Epidermal melanocyte (primary cell): ENCODE measurements at regions not wholly inside any gene's neighbourhood (a gene's known extent, or its start where the extent isn't known, plus 50 kb on each side); places are given as distances from the start of the nearest gene placed in this dataset.
"Not testable (repeated sequence)": the region's sequence is repeated elsewhere in the genome, so short reads cannot be mapped to it uniquely, and the experiment has no call there.

Experiments used
- DNase-seq: peaks from one replicate; pipeline ENCODE4 v3.0.0; 2011; ENCODE audit warnings: low spot score; ENCODE audit not compliant: insufficient read length

DNA sequence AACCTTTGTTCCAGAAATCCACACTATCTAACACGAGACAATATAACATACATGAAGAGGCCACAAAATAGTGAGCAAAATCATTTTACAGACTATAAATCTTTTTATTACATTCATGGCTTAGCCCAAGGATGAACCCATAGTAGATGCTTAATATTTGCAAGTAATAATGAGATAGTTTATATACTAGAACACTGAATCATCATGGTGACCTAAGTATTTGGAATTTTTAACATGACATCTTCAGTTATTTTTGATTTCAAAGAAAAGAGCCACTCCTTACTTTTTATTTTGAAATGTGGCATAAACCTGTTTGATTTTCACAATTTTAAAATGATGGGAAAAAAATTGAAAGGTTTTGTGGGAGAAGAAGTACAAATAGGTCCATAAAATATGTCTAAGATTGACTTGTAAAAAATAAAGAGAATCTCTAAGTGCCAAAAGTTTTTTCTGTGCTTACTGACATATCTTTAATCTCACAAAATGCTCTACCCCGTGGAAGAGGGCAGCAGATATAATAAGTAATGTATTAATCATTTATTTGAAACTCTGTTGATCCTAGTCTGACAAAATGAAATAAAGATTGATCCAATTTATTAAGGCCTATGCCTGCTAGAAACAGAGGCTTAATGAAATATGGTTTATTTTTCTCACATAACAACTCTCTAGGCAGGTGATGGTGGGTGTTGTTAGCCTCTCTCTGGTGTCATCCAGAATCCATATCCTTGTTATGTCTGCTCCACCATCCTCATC is 224.5 kb upstream of the CENPE start:
- DNase-seq = no peak

DNA sequence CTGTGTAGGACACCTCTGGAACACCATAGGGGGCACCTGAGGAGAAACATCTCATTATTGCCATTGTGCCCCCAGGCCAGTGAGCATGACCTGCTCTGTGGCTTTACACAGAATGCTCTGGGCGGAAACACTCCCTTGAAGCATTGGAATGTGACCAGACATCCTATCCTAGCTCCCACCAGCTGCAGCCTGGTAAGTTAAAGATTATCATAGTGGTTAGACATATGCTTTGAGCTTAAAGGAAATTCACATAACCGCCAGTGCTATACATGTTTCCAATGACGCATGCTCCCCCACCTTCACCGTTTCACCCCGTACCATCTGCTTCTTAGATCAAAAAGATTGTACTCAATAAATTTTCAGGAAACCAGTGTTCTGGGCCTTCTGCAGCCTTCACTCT is 217.7 kb upstream of the CENPE start:
- no peak for DNase-seq

DNA sequence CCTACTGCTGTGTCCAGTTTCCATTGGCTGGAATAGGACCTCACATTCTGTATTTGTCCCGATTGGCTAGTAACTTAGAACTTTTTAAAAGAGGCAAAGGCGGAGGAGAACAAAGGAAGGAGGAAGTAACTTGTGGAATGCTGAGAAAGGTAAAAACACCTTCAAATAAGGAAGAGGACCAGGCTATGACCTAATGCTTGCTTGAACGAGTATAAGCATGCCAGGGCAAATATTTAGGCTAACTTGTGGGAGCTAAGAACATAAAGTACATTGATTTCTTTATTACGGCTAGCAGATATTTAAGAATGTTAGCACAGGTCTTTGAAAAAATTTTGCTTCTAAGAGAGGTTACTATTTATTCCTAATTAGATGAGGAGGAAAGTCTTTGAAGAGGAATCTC is 214.5 kb upstream of the CENPE start:
- not testable (repeated sequence) for DNase-seq

DNA sequence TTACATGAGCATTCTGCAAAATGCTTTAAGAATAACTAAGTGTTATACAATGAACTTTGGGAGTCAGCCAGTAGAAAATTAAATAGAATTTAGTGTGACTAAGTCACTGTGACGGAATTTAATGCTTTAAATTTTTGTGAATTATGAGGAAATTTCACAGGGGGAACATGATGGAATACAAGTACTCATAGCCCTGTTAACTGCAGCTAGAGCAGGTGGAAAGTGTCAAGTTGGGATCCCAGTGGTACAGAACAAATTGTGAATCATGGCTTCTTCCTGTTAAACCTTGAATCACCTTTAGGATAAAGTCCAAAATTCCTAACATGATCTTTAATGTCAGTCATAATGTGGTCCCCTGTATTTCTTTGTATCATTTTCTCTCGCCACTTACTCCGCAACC is 212.2 kb upstream of the CENPE start:
- no peak for DNase-seq

DNA sequence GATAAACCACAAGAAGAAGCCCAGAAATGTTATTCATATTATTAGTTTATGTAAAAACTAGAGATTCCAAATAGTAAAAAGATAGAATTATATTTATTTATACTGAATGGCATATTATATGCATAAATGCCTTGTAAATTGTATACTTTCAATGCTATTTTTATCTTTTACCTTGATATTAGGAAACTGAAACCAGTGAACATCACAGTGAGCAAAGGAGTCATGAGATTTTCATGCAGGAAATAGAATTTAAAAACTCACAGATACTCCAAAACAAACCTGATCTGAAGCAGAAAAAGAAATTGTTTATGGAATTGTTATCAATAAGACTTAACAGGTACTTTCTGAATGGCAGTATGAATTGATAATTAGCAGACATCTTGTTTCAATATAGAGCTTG is 207.3 kb upstream of the CENPE start:
- no peak for DNase-seq

DNA sequence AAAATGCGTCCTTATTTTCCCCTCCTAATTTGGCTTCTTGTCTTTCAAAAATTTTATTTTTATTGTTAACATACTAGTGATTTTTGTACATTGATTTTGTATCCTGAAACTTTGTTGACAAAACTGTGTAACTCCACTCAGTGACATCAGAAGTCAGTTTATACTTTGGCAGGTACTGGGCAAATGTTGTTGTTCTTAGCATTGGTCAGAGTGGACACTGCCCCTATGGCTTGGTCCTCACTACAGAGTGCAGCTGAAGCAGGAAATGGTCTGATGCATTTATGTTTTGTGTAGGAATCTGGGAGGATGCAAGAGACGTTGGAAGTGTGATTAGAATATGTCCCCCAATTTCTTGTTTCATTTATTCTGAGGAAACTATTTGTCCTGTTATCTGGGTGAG is 205.5 kb upstream of the CENPE start:
- DNase-seq = no peak

DNA sequence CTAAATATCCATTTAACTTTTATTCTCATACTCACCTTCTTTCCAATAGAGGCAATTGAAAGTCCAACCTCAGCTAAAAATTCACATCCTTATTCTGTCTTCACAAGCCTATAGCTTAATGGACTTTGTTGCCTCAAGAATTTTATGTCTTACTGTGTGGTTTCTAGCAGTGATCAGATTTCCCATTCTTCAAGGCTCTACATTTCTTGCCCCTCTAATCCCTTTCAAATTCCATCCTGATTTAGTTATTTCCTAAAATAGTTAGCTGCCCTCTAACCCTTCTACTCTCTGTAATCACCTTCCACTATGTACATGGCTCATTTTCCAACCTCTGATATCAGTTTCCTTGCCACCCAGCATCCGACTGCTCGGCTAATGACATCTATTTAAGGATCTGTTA is 204.1 kb upstream of the CENPE start:
- no peak for DNase-seq

DNA sequence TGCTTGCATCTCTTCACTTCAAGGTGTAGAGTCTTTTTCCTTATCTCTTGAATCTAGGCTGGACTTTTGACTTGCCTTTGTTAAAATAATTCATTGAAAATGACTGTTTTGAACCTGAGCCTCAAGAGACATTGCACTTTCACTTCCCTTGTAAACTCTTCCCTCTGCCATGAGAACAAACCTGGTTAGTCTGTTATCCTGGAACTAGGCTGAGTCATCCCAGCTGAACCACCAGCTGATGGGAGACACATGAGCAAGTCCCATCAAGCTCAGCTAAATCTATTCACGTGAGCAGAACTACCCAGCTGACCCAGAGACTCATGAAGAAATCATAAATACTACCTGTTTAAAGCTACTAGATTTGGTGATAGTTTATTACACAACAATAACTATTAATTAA is 202.3 kb upstream of the CENPE start:
- no peak for DNase-seq

DNA sequence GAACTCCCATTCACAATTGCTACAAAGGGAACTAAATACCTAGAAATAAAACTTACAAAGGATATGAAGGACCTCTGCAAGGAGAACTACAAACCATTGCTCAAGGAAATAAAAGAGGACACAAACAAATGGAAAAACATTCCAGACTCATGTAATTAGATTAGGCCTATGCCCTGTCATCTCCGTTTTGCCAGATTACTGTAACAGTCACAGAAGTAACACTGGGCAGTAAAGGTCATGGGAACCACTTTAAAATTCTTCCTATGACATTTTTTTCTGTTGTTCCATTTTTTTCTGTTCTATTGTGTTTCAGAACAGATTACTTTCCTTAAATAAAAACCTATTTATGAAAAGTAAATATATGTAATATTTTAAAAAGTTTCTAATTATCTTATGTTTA is 199.4 kb upstream of the CENPE start:
- DNase-seq = no peak

DNA sequence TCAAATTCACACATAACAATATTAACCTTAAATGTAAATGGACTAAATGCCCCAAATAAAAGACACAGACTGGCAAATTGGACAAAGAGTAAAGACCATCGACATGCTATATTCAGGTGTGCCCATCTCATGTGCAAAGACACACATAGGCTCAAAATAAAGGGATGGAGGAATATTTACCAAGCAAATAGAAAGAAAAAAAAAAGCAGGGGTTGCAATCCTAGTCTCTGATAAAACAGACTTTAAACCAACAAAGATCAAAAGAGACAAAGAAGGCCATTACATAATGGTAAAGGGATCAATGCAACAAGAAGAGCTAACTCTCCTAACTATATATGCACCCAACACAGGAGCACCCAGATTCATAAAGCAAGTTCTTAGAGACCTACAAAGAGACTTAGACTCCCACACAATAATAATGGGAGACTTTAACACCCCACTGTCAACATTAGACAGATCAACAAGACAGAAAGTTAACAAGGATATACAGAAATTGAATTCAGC is 189.4 kb upstream of the CENPE start:
- DNase-seq = not testable (repeated sequence)

DNA sequence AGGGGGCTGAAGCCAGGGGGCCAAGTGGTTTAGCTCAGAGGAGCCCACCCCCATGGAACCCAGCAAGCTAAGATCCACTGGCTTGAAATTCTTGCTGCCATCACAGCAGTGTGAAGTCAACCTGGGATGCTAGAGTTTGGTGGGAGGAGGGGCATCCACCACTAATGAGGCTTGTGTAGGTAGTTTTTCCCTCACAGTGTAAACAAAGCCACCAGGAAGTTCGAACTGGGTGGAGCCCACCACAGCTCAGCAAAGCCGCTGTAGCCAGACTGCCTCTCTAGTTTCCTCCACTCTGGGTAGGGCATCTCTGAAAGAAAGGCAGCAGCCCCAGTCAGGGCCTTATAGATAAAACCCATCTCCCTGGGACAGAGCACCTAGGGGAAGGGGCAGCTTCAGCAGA is 187.4 kb upstream of the CENPE start:
- not testable (repeated sequence) for DNase-seq

DNA sequence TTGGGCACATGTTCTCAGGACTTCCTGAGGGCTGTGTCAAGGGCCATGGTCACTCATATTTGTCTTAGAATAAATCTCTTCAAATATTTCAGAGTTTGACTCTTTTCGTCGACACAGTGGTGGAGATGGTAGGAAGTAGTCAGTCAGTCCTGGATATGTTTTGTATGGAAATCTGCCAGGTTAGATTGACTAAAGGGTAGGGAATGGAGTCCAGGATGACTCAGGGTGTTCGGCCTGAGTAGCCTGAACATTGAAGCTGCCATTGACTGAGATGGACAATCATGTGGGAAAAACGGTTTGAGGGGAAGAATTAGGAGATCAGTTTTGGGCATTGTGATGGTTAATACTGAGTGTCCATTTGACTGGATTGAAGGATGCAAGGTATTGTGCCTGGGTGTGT is 177.1 kb upstream of the CENPE start:
- no peak for DNase-seq

DNA sequence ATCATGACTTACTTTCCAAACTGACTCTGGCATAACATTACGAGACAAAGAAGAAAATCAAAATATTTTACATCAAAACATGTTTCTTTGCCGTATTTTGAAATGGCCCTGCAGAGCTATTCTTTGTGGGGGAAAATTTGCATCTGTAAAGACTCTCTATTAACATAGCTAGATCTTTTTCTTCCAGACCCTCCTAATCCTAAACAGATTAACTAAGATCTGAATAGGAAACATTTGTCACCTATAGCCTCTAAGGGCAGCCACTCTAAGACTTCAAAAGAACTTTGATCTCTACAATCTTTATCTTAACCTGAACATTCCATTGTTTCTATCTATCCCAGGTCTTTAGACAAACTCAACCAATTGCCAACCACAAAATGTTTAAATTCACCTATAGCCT is 176.6 kb upstream of the CENPE start:
- no peak for DNase-seq

DNA sequence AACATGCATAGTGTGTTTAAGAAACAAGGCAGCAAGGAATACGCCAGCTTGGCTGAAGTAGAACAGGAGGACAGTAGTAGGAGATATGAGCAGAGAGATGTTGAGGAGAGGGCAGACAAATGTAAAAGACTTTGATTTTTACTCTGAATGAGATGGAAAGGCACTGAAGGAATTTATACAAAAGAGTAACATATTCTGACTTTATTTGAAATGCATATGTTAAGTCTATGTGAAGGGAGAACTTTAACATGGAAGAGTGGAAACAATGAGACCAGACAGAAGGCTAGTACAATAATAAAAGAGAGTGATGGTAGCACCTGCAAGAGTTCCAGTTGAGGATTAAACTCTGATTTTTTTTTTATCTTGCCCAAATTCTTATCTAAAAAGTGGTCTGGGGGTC is 176.2 kb upstream of the CENPE start:
- no peak for DNase-seq

DNA sequence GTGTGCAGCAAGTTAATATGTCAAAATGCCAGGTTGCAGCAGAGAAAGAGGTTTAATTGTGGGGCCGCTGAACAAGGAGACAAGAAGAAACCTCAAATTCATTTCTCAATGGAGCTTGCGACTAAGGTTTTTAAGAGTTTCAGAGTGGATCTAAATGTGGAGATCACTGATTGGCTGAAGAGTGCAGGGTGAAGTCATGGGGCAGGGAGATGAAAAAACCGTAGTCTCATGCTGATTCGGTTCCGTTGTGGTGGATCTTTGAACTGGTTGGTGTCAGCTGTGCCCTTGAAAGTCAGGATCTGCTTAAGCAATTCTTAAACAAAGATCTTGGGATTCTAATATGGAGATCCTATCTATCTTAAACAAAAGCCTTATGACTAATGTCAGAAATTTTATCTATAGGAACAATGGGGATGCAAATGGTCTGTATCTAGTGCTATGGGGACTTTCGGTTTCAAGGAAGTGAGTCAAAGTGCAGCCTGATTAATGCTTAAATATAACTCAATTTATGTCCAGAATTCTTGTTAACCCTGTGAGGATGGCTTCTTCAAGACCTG is 173.9 kb upstream of the CENPE start:
- DNase-seq = no peak

DNA sequence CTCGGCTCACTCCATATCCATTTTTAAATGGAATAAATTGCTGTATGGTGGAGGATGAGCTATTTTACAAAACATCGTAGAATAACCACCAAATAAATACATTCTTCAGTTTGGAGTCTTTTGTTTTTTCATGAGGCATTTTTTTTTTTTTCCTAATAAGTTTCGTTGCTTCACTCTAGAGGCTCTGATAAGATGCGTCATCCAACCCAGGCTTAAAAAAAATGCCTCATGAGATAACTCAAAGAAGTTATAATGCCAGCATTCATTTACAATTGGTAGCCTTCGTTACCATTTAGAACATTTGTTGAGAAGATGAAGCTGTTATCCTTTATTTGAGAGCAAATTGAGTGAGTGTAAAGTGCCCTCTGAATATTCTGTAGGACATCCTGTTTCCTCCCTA is 172.2 kb upstream of the CENPE start:
- DNase-seq = no peak

DNA sequence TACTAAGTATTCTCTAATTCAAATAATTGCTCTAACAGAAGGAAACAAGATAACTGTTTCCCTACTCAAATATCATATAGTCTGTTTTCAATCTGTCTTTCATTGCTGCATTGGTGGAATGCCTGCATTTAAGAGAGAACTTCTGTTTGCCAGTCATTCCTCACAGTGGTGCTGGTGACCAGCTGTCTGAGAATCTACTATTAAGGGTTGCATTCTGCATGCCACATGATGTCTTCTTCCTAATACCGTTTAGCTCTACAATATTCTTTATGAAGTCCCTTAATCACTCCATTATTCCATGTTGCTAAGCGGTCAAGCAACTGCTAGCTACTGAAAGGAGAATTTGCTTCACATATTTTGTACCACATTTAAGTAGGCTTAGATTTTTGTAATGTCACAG is 167.1 kb upstream of the CENPE start:
- DNase-seq = no peak

DNA sequence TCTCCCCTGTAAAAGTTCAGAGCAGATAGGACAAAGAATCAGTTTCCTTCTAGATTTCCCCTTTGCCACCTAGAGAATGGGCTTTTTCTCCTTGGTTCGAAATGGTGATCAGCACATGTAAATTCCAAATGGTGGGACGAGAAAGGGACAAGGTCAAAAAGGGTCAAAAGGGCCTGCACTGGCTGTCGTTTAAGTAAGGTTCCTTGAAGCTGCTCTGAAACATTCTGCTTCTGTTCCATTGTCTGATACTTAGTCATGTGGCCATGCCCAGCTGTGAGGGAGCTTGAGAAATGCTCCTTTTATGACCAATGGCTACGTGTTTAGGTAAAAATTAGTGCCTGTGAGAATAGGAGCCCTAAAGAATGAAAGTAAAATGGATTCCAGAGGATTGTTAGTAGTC is 165.9 kb upstream of the CENPE start:
- DNase-seq = no peak

DNA sequence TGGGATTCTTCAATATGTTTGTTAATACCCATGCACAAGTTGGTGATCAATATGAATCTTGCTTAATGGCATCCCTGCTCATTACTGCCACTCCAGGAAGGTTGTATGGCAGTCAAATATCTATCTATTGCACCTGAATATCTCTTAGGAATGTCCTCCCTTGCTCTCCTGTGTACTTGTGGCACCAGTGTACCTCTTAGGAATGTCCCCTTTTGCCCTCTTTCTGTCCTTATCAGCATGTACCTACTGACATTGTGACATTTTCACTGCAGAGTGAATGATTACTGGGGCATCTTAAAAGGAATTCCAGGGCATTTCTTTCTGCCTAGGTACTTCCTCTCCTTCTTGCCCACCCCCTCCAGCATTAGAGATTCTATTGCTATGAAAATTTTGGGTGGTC is 163.8 kb upstream of the CENPE start:
- no peak for DNase-seq

DNA sequence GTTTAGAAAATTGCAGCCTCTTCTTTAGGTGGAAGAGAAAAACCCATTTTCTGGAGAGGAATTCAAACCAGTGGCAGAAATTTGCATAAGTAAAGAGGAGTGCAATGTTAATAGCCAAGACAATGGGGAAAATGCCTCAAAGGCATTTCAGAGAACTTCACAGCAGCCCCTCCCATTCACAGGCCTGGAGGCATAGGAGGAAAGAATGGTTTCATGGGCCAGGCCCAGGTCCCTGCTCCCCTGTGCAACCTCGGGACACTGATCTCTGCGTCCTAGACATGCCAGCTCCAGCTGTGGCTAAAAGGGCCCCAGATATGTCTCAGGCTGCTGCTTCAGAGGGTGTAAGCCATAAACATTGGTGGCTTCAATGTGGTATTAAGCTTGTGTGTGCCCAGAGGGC is 161.8 kb upstream of the CENPE start:
- no peak for DNase-seq

DNA sequence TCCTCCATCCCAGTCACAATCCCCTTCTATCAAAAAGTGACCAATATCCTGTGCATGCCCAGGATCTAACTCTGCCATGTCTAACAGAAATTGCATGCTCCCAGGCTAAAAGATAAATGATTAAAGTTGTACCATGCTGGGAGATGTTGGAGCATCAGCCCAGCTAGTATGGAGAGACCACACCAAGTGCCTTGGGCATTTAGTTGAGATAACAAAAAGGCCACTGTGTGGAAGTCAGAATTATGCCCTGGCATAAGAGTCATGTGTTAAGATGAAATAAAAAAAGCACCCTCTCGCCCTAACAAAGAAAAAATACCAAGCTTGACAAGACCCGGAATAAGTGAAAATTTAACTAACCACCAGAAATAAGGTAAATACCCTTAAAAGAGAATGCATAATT is 155.9 kb upstream of the CENPE start:
- DNase-seq = peak; percentile 66

DNA sequence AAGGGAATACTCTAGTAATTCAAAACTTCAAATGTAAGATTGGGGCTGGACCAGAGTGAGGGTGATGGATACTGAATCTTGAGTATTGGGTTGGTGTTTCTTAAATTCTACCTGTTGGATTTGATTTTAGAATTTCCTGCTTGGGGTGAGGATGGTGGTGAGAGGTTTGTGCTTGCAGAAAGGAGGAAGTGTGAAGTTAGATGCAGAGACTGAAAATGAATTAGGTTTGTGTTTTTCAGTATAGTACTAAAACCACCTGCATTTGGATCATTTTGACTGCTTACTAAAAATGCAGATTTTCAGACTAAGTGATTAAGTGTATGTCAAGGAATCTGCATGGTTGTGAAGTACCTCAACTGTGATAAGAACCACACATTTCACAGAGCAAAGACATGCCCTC is 131.5 kb upstream of the CENPE start:
- DNase-seq = no peak

DNA sequence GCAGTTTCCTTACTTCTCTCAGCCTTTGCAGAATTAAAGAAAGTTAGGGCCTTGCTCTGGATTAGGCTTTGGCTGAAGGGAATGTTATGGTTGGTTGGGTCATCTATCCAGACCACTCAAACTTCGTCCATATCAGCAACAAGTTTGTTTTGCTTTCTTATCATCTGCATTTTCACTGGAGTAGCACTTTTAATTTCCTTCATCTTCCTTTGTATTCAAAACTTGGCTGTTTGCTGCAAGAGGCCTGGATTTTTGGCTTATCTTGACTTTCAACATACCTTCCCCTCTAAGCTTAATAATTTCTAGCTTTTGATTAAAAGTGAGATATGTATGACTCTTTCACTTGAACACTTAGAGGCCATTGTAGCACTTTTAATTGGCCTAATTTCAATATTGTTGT is 126.7 kb upstream of the CENPE start:
- DNase-seq = no peak
